ENCODE measurements at regions not wholly inside any gene's neighbourhood (a gene's known extent, or its start where the extent isn't known, plus 50 kb on each side); places are given as distances from the start of the nearest gene placed in this dataset.

GRCh38 chr1:192418552-192419285, 101.9 kb downstream of the RGS21 start:
- WGBS, 5 donors, result 82 to 100% (median 91%) methylated on average over 1 of the region's 1 CpG
- Histone ChIP-seq H3K27ac (no peak overlapping the region), H3K4me3 (no peak overlapping the region), H3K27me3 (replicated peaks in 1 of 7) (no peaks in the 10 kb centered on the region), H3K9me3 (no peaks in the 10 kb centered on the region), H3K4me1 (no peaks in the 10 kb centered on the region), H3K36me3 (no peaks in the 10 kb centered on the region)
- intact Hi-C loops (cut with DNase I; ENCODE audit: low total_unique reads), result no loop called here
- TF ChIP-seq, protein P1, sequence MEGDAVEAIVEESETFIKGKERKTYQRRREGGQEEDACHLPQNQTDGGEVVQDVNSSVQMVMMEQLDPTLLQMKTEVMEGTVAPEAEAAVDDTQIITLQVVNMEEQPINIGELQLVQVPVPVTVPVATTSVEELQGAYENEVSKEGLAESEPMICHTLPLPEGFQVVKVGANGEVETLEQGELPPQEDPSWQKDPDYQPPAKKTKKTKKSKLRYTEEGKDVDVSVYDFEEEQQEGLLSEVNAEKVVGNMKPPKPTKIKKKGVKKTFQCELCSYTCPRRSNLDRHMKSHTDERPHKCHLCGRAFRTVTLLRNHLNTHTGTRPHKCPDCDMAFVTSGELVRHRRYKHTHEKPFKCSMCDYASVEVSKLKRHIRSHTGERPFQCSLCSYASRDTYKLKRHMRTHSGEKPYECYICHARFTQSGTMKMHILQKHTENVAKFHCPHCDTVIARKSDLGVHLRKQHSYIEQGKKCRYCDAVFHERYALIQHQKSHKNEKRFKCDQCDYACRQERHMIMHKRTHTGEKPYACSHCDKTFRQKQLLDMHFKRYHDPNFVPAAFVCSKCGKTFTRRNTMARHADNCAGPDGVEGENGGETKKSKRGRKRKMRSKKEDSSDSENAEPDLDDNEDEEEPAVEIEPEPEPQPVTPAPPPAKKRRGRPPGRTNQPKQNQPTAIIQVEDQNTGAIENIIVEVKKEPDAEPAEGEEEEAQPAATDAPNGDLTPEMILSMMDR (IDR thresholded peaks at IDR 0.05 in 8 of 11, conservative IDR thresholded peaks at IDR 0.05 in 3 of 11), result no peak
- TF ChIP-seq POLR2AphosphoS5 (IDR thresholded peaks at IDR 0.05) (no peak), POLR2A (IDR thresholded peaks at IDR 0.05) (no peak)
- DNase-seq, result no peak

DNA sequence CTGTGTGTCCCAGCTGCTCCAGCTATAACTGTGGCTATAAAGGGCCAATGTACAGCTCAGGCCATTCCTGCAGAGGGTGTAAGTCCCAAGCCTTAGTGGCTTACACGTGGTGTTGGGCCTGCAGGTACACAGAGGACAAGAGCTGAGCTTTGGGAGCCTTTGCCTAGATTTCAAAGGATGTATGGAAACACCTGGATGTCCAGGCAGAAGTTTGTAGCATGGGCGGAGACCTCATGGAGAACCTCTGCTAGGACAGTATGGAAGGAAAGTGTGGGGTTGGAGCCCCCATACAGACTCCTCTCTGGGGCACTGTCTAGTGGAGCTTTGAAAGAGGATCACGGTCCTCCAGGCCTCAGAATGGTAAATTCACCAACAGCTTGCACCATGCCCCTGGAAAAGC, 113.9 kb downstream of the RGS21 start:
- no peak for DNase-seq
- H3K36me3 ChIP-seq, result no peaks in the 10 kb centered on the region
- no peak overlapping the region for H3K27ac ChIP-seq
- intact Hi-C loops (cut with DNase I; ENCODE audit: low total_unique reads), result no loop called here
- H3K4me1 ChIP-seq, result no peaks in the 10 kb centered on the region
- H3K9me3 ChIP-seq, result peaks cover 0 to 24% (median 13%) of the 10 kb centered on the region in 8 donors
- WGBS, 5 donors, result 46 to 69% (median 58%) methylated on average over 3 of the region's 3 CpGs
- no peaks in the 10 kb centered on the region for H3K27me3 ChIP-seq (replicated peaks in 1 of 7)
- TF ChIP-seq POLR2AphosphoS5 (IDR thresholded peaks at IDR 0.05), result no peak
- TF ChIP-seq, protein P1 (IDR thresholded peaks at IDR 0.05 in 8 of 11, conservative IDR thresholded peaks at IDR 0.05 in 3 of 11), result no peak
- no peak for TF ChIP-seq POLR2A (IDR thresholded peaks at IDR 0.05)
- H3K4me3 ChIP-seq, result no peak overlapping the region

- TF ChIP-seq POLR2A (IDR thresholded peaks at IDR 0.05) (no peak), POLR2AphosphoS5 (IDR thresholded peaks at IDR 0.05) (no peak)
- TF ChIP-seq, protein P1 (IDR thresholded peaks at IDR 0.05 in 8 of 11, conservative IDR thresholded peaks at IDR 0.05 in 3 of 11), result no peak
- H3K9me3 ChIP-seq, result peaks cover 0 to 9% (median 7%) of the 10 kb centered on the region in 8 donors
- H3K4me1 ChIP-seq, result no peaks in the 10 kb centered on the region
- no peak overlapping the region for H3K4me3 ChIP-seq
- H3K36me3 ChIP-seq, result no peaks in the 10 kb centered on the region
- H3K27ac ChIP-seq, result no peak overlapping the region
- 70 to 86% (median 82%) methylated on average over 4 of the region's 4 CpGs for WGBS, 5 donors
- H3K27me3 ChIP-seq (replicated peaks in 1 of 7), result peaks cover 0 to 5% (median 0%) of the 10 kb centered on the region in 7 donors
- DNase-seq, result no peak
- intact Hi-C loops (cut with DNase I; ENCODE audit: low total_unique reads), result no loop called here
Measured at GRCh38 chr1:192435704-192436103, 118.9 kb downstream of the RGS21 start.

- Histone ChIP-seq H3K9me3 (peaks cover 0 to under 1% (median 0%) of the 10 kb centered on the region in 8 donors), H3K4me1 (no peaks in the 10 kb centered on the region), H3K36me3 (no peaks in the 10 kb centered on the region), H3K4me3 (no peak overlapping the region), H3K27ac (no peak overlapping the region), H3K27me3 (replicated peaks in 1 of 7) (peaks cover 0 to 5% (median 0%) of the 10 kb centered on the region in 7 donors)
- DNase-seq, result no peak
- TF ChIP-seq POLR2AphosphoS5 (IDR thresholded peaks at IDR 0.05), result no peak
- TF ChIP-seq, protein P1 (IDR thresholded peaks at IDR 0.05 in 8 of 11, conservative IDR thresholded peaks at IDR 0.05 in 3 of 11), result no peak
- no peak for TF ChIP-seq POLR2A (IDR thresholded peaks at IDR 0.05)
- WGBS, 5 donors, result 74 to 81% (median 77%) methylated on average over 8 of the region's 8 CpGs
- intact Hi-C loops (cut with DNase I; ENCODE audit: low total_unique reads), result no loop called here
Measured at GRCh38 chr1:192436441-192437078, 119.8 kb downstream of the RGS21 start.

All from spleen (tissue), 11 donors.